IPS-20b (cell line): ENCODE measurements at regions not wholly inside any gene's neighbourhood (a gene's known extent, or its start where the extent isn't known, plus 50 kb on each side); places are given as distances from the start of the nearest gene placed in this dataset.

ENCODE experiments used
- H3K27ac ChIP-seq: one replicate; pipeline ENCODE4 v1.5.1; 2013; ENCODE audit warnings: low read length
- H3K27me3 ChIP-seq: 2 replicates; pipeline ENCODE4 v1.6.1; 2013; ENCODE audit warnings: mild to moderate bottlenecking, low read length, inconsistent platforms; ENCODE audit not compliant: insufficient read depth
- H3K36me3 ChIP-seq: 2 replicates; pipeline ENCODE4 v1.6.1; 2013; ENCODE audit warnings: low read depth, mild to moderate bottlenecking, inconsistent platforms, low read length, moderate library complexity; ENCODE audit not compliant: insufficient read depth
- H3K4me1 ChIP-seq: 2 replicates; pipeline ENCODE4 v1.6.1; 2013; ENCODE audit warnings: mild to moderate bottlenecking, control low read depth, inconsistent platforms, low read length, moderate library complexity; ENCODE audit not compliant: insufficient read depth
- H3K4me3 ChIP-seq: 2 replicates; pipeline ENCODE4 v1.5.1; 2013; ENCODE audit warnings: mild to moderate bottlenecking, low read length, inconsistent platforms
- H3K9ac ChIP-seq: 2 replicates; pipeline ENCODE4 v1.6.1; 2013; ENCODE audit warnings: low read depth, mild to moderate bottlenecking, inconsistent platforms, low read length, moderate library complexity
- H3K9me3 ChIP-seq: 2 replicates; pipeline ENCODE4 v1.6.1; 2013; ENCODE audit warnings: mild to moderate bottlenecking, low read depth, low read length, inconsistent platforms; ENCODE audit not compliant: insufficient read depth

DNA sequence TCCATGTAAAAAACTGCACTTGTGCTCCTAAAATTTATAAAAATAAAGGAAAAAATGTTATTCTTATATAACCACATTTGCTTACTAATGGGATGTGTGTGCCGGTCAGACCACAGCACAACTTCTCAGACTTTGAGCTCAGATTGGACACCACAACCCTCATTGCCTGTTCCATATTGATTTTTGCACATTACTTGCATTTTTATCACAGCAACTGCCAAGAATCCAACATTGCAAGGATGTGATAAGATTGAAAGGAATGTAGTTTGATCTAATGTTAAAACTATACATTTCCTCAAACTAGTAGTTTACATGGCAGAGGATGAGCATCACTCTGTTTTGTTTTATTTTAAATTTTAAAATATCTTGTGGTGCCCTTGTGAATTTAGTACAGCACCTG is 227.8 kb downstream of the KDR start:
- Histone ChIP-seq H3K9ac (no peak overlapping the region), H3K4me1 (no peaks in the 10 kb centered on the region), H3K27me3 (no peaks in the 10 kb centered on the region), H3K27ac (no peak overlapping the region), H3K4me3 (no peak overlapping the region), H3K36me3 (no peaks in the 10 kb centered on the region), H3K9me3 (no peaks in the 10 kb centered on the region)

DNA sequence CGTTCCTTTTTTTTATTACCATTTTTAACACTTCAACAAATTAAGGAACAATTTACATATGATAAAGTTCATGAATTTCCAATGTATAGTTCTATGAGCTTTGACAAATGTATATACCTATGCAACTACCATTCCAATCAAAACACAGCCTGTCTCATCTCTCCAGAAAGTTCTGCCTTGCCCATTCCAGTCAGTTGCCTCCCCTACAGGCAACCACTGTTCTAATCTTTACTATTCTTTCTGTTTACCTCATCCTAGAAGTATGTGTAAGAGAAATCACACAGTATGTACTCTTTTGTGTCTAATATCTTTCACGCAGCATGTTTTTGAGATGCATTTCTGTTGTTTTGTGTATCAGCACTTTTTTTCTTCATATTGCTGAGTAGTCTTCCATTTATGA is 224.9 kb downstream of the KIT start:
- Histone ChIP-seq H3K4me1 (0 out of 2 replicates have a peak, but pooled peaks cover 2% of the 10 kb centered on the region), H3K9me3 (no peaks in the 10 kb centered on the region), H3K36me3 (no peaks in the 10 kb centered on the region), H3K9ac (no peak overlapping the region), H3K4me3 (no peak overlapping the region), H3K27me3 (no peaks in the 10 kb centered on the region), H3K27ac (no peak overlapping the region)

DNA sequence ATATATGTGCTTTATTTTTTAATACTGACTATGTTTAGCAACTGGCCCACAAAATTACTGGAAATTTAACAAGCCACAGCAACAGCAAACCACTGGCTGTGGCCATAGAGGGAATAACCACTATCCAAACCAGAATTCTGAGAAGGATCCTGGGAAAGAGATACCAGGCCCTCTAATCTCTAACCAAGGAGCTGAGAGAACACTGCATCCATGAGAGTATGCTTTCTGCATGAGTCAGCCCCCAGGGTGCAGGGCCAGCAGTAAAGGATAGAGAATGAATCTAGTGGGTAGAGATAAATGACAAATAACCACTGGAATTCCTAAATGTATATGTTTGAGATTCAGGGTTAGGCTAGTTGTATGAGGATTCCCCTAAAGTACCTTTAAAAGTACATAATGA is 221.8 kb downstream of the KIT start:
- H3K4me1 ChIP-seq: 0 out of 2 replicates have a peak, but pooled peaks cover 2% of the 10 kb centered on the region
- H3K36me3 ChIP-seq: no peaks in the 10 kb centered on the region
- H3K27me3 ChIP-seq: no peaks in the 10 kb centered on the region
- no peak overlapping the region for H3K4me3 ChIP-seq
- no peaks in the 10 kb centered on the region for H3K9me3 ChIP-seq
- H3K9ac ChIP-seq: no peak overlapping the region
- no peak overlapping the region for H3K27ac ChIP-seq

DNA sequence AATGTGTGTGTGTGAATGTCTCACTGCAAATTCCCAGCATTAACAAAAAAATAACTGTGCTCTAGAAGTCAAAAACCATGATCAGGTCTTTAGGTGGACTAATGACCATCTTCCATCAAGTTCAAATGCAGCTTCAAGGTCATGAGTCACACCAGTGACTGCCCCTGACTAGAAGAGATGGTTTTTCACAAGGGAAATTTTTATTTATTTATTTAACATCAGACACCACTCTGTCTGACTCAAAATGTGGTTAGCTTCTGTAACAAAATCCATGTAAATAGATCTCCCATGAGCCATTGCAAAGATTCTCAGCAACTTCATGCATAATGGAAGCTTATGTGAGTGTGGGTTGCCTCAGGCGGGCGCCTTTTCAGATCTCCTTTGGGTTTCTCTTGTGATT is 219.2 kb downstream of the KIT start:
- no peak overlapping the region for H3K27ac ChIP-seq
- no peak overlapping the region for H3K9ac ChIP-seq
- no peak overlapping the region for H3K4me3 ChIP-seq
- H3K9me3 ChIP-seq: no peaks in the 10 kb centered on the region
- H3K4me1 ChIP-seq: no peaks in the 10 kb centered on the region
- no peaks in the 10 kb centered on the region for H3K27me3 ChIP-seq
- no peaks in the 10 kb centered on the region for H3K36me3 ChIP-seq

DNA sequence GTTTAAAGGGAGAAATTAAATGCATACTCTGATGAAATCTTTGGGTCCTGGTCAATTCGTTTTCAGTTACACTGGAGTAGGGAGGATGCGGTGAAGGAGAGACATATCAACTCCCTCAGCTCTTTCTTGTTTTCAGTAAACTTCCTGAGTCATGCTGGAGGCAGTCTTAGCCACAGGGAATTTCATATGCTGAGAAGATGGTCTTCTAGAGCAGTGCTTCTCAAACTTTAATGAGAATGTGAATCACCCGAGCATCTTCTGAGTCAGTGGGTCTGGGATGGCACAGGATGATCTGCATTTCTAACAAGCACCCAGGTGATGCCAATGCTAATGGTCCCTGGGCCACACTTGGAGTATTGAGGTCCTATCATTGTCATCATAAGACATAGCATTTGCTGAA is 214.5 kb downstream of the KIT start:
- Histone ChIP-seq H3K27me3 (no peaks in the 10 kb centered on the region), H3K9me3 (no peaks in the 10 kb centered on the region), H3K9ac (no peak overlapping the region), H3K36me3 (no peaks in the 10 kb centered on the region), H3K27ac (no peak overlapping the region), H3K4me3 (no peak overlapping the region), H3K4me1 (no peaks in the 10 kb centered on the region)

DNA sequence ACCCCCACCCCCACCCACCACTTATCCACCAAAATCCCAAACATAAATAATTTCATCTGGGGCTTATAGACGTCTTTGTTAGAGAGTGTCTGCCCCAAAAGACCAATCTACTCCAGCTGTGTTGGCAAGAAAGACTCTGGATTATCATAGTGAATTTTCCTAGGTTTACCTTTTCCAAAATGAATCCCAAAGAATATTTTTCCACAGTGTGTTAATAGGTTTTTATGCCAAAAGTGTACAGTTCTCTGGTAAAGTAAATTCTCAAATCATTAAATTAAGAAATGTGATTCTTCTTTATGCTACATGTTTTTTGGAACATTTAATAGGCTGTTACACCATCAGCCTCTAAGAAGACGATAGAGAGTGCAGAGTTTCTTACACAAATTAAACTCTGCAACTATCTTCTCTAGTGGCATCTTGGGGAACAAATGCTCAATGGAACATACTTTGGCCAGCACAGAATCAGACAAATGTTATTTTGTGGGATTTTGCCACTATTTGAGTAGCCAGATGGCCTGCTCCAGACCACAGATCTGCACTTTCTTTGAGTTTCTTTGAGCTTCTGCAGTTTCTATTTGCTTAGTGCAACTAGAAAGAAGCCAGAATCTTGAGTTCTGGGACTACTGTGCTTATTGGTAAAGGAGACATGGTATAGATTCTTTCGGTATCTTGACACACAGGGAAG is 206.0 kb downstream of the KIT start:
- no peak overlapping the region for H3K4me3 ChIP-seq
- H3K27me3 ChIP-seq: no peaks in the 10 kb centered on the region
- H3K9me3 ChIP-seq: no peaks in the 10 kb centered on the region
- no peak overlapping the region for H3K9ac ChIP-seq
- no peaks in the 10 kb centered on the region for H3K36me3 ChIP-seq
- H3K4me1 ChIP-seq: no peaks in the 10 kb centered on the region
- H3K27ac ChIP-seq: no peak overlapping the region

DNA sequence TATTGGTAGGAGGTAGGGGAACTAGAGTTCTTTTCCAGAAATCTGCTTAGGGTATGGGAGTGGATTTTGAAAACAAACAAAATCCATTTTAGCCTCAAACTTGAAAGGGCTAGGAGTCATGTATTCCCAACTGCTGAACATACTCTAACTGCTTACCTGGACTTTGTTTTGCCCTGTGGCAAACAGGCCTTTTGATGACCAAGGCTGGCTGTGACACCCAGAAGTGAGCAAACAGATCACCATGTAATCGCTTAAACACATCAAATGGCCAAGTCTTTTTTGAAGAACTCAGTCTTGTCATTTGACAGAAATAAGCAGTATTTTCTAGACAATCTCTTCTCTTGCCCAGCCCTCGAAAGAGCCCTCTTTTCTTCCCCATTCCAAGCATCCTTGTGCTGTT is 203.4 kb downstream of the KIT start:
- Histone ChIP-seq H3K27me3 (no peaks in the 10 kb centered on the region), H3K9me3 (no peaks in the 10 kb centered on the region), H3K27ac (no peak overlapping the region), H3K4me1 (no peaks in the 10 kb centered on the region), H3K4me3 (no peak overlapping the region), H3K36me3 (no peaks in the 10 kb centered on the region), H3K9ac (no peak overlapping the region)

DNA sequence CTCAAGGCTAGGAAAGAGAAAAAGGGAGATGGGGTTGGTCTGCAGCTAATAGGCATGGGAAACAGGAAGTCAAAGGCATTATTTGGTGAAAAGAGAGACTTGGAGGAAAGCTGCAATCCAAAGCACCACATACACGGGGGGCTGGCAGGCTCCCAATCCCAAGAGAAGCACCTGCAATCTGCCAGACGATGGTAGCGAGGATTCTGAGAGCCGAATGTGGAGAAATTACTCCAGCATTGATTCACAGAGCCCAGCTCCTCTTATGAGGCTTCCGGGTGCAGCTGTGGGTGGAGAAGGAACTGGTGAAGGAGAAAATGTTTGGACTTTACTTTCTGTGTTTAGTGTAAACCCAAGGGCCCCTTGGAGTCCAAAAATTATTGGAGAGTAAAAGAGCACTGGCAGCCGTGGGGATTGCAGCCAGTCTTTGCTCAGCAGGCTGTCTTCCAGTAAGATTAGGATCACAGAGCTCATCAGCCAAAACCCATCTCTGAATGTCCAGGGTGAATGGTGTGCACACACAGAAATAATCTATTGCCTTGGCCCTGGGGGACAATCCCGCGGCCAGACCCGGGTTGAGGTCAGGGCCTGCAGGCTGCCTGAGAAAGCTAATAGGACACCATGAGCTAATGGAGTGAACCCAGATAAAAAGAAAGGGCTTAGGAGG is 197.6 kb downstream of the KIT start:
- no peaks in the 10 kb centered on the region for H3K4me1 ChIP-seq
- H3K9me3 ChIP-seq: no peaks in the 10 kb centered on the region
- no peak overlapping the region for H3K27ac ChIP-seq
- H3K9ac ChIP-seq: no peak overlapping the region
- no peaks in the 10 kb centered on the region for H3K27me3 ChIP-seq
- no peak overlapping the region for H3K4me3 ChIP-seq
- H3K36me3 ChIP-seq: no peaks in the 10 kb centered on the region

DNA sequence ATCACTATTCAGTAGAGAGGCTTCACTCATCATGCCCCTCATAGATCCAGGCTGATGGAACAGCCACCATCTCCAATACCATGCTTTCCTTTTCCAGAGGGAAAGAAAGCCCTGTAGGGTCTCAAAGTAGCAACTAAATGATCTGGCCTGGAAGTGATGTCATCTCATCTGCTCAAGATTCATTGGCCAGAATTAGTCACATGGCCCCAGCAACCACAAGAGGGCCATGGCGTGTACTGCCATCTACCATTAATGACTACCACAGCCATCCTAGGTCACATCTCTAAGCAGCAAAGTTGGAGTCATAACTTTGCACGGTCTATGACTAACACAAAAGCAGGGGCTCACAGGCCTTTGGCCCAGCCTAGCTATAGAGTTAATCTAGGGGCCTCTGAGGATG is 194.8 kb downstream of the KIT start:
- H3K9ac ChIP-seq: no peak overlapping the region
- H3K9me3 ChIP-seq: no peaks in the 10 kb centered on the region
- H3K4me1 ChIP-seq: no peaks in the 10 kb centered on the region
- H3K27me3 ChIP-seq: no peaks in the 10 kb centered on the region
- no peak overlapping the region for H3K27ac ChIP-seq
- H3K4me3 ChIP-seq: no peak overlapping the region
- H3K36me3 ChIP-seq: no peaks in the 10 kb centered on the region

DNA sequence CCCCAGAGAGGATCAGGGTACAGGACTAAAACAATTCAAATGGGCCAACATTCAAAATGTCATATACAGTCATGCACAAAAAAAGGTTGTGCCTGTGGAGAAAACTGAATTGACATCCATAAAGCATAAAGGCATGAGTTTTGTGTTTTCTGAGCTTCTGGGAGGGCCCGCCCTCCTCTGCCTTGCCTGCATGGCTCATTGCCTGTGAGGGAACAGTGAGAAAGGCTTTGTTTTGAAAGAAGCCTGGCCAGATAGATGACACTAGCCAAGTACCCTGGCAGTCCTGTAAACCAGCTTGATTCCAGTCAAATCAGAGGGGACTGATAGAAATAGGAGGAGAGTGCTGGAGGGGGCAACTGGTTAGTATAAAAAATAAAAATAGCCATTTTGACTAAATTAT is 194.3 kb downstream of the KIT start:
- Histone ChIP-seq H3K27me3 (no peaks in the 10 kb centered on the region), H3K9me3 (no peaks in the 10 kb centered on the region), H3K9ac (no peak overlapping the region), H3K27ac (no peak overlapping the region), H3K36me3 (no peaks in the 10 kb centered on the region), H3K4me1 (no peaks in the 10 kb centered on the region), H3K4me3 (no peak overlapping the region)

DNA sequence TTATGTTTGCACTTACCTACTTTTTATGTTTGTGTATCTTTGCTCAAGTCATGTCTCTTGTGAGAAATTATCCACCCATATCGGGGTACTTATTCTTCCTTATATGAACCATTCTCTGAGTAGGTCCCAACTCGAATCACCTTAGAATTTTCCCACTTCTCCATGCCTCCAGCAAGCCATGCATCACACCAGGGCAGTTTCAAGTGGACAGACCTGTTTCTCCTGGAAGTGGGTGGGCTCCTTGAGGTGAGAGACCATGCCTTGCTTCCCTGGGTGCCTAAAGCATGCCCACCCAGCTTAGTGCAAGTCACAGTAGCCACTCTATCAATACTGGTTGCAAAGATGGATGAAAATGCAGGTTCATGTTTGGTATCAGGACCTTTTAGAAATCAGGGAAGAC is 187.2 kb downstream of the KIT start:
- no peaks in the 10 kb centered on the region for H3K4me1 ChIP-seq
- H3K27me3 ChIP-seq: no peaks in the 10 kb centered on the region
- H3K9ac ChIP-seq: no peak overlapping the region
- no peaks in the 10 kb centered on the region for H3K36me3 ChIP-seq
- H3K9me3 ChIP-seq: no peaks in the 10 kb centered on the region
- H3K27ac ChIP-seq: no peak overlapping the region
- H3K4me3 ChIP-seq: no peak overlapping the region

DNA sequence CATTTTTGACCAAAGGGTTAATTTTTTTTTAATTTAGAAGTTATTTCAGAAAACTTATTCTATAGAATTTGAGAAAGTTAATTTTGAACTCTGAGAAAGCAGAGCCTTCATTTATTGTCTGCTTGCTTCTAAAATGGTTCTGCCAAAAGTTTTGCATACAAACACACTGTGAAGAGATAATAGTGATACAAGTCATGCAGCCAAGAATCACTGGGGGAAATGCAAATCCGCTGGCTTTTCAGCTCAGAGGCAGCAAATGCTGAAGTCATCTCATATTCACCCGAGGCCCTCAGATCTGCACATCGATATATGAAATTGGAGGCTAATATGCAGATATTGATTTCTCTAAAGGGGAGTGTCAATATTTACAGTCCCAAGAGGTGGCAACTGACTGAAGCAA is 186.2 kb downstream of the KIT start:
- Histone ChIP-seq H3K4me3 (no peak overlapping the region), H3K4me1 (no peaks in the 10 kb centered on the region)

More for the DNA sequence above, 186.2 kb downstream of the KIT start:
- Histone ChIP-seq H3K27ac (no peak overlapping the region), H3K9me3 (no peaks in the 10 kb centered on the region), H3K36me3 (no peaks in the 10 kb centered on the region), H3K9ac (no peak overlapping the region), H3K27me3 (no peaks in the 10 kb centered on the region)
